ENCODE measurements at regions not wholly inside any gene's neighbourhood (a gene's known extent, or its start where the extent isn't known, plus 50 kb on each side); places are given as distances from the start of the nearest gene placed in this dataset.

DNA sequence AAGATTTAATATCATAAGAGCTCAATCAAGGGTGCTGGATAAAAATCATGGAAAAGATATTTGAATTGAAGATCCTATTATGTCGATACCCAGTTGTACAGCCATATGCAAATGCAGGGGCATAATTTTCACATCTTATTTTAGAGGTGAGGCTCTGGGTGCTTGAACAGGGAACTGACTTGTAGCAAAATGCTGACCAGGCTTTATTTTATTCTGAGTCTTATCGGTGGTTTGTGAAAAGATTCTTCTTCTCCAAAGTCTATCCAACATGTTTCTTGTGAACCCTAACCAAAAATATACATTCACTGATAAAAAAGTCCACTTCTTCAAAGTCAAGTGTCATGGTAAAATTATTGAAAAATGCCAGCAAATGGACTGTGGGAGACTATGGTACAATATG lies 475.5 kb upstream of the NEGR1 start:
- TF ChIP-seq, protein P1, sequence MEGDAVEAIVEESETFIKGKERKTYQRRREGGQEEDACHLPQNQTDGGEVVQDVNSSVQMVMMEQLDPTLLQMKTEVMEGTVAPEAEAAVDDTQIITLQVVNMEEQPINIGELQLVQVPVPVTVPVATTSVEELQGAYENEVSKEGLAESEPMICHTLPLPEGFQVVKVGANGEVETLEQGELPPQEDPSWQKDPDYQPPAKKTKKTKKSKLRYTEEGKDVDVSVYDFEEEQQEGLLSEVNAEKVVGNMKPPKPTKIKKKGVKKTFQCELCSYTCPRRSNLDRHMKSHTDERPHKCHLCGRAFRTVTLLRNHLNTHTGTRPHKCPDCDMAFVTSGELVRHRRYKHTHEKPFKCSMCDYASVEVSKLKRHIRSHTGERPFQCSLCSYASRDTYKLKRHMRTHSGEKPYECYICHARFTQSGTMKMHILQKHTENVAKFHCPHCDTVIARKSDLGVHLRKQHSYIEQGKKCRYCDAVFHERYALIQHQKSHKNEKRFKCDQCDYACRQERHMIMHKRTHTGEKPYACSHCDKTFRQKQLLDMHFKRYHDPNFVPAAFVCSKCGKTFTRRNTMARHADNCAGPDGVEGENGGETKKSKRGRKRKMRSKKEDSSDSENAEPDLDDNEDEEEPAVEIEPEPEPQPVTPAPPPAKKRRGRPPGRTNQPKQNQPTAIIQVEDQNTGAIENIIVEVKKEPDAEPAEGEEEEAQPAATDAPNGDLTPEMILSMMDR (IDR thresholded peaks at IDR 0.05; ENCODE audit: extremely low read depth in 1 of 2, insufficient read depth in 1 of 2, low read depth in 1 of 2, low read length in 2 of 2) = no peak
- no peak for TF ChIP-seq POLR2A (IDR thresholded peaks at IDR 0.05; ENCODE audit: low read depth, low read length)
- TF ChIP-seq POLR2AphosphoS5 (IDR thresholded peaks at IDR 0.05; ENCODE audit: insufficient read depth, low read depth, low read length) = no peak
- no peak for TF ChIP-seq GATA2 (IDR thresholded peaks at IDR 0.05; ENCODE audit: insufficient read depth, insufficient read length, low read depth, low read length)
- TF ChIP-seq, protein P2, sequence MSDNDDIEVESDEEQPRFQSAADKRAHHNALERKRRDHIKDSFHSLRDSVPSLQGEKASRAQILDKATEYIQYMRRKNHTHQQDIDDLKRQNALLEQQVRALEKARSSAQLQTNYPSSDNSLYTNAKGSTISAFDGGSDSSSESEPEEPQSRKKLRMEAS (IDR thresholded peaks at IDR 0.05; ENCODE audit: insufficient read depth, insufficient read length) = no peak
- no peak for TF ChIP-seq JUN (IDR thresholded peaks at IDR 0.05; ENCODE audit: borderline replicate concordance, insufficient read depth, insufficient read length, low read depth)
- TF ChIP-seq EZH2 (IDR thresholded peaks at IDR 0.05; ENCODE audit: borderline replicate concordance, low read depth, low read length, severe bottlenecking) = no peak

Measured in endothelial cell of umbilical vein (primary cell).